SK-N-DZ (cell line): ENCODE measurements at regions not wholly inside any gene's neighbourhood (a gene's known extent, or its start where the extent isn't known, plus 50 kb on each side); places are given as distances from the start of the nearest gene placed in this dataset.

Source experiments
- DNase-seq: peaks from one replicate; pipeline ENCODE4 v3.0.0-alpha.2; 2015; ENCODE audit warnings: low spot score

GRCh38 chr13:107743983-107744382 is 471.4 kb downstream of the LIG4 start:
- peak; percentile 42 for DNase-seq

- no peak for DNase-seq
Measured at GRCh38 chr13:107743526-107743925, 471.8 kb downstream of the LIG4 start.

GRCh38 chr13:107743100-107743499 is 472.2 kb downstream of the LIG4 start:
- no peak for DNase-seq

- no peak for DNase-seq
Measured at GRCh38 chr13:107742544-107742943, 472.8 kb downstream of the LIG4 start.

- no peak for DNase-seq
Measured at GRCh38 chr13:107738004-107738403, 477.3 kb downstream of the LIG4 start.

GRCh38 chr13:107736731-107737130 is 478.6 kb downstream of the LIG4 start:
- no peak for DNase-seq

DNA sequence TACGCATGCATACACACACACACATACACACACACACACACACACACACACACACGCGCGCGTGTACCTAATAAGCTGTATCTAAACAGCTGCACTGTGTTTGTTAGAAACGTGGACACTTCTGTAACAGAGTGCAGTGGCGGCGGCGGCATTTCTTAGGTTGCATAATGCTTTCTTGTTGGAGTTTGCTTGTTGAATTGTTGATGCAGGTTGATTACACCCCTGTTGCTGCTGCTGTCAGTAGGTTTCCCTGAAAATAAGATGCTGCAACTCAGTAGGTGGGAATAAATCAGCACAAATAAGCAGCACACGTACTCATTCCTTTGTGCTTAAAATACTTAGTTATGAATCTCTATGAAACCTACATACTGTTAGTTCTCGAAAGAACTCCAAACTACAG is 479.2 kb downstream of the LIG4 start:
- no peak for DNase-seq

- DNase-seq, result no peak
Measured at GRCh38 chr13:107734891-107735625, 480.3 kb downstream of the LIG4 start.

DNA sequence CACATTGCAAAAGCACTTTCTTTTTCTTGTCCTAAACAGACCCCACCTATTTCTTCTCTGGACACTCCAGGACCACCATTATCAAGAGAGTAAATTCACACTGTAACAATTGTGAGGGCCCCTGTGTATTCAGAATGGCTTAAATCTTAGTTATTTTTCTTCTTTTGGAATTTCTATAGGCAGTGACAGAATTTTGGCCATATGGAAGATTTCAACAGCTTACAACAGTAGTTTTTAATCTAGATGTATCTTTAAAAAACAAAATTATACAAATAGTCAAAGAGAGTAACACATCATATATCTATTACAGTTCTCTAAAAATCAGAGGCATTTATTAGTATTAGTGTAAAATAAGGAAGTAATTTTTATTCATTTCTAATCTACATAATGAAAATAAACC is 482.1 kb downstream of the LIG4 start:
- no peak for DNase-seq

GRCh38 chr13:107730813-107731212 is 484.5 kb downstream of the LIG4 start:
- DNase-seq, result peak; percentile 27

- DNase-seq, result no peak
Measured at GRCh38 chr13:107721125-107721869, 494.0 kb downstream of the LIG4 start.

GRCh38 chr13:107716741-107717140 is 498.6 kb downstream of the LIG4 start:
- no peak for DNase-seq

GRCh38 chr13:107716241-107716640 is 499.1 kb downstream of the LIG4 start:
- no peak for DNase-seq

GRCh38 chr13:107715496-107715895 is 499.8 kb downstream of the LIG4 start:
- DNase-seq, result no peak

- no peak for DNase-seq
Measured at GRCh38 chr13:107713314-107713713, 502.0 kb downstream of the LIG4 start.

DNA sequence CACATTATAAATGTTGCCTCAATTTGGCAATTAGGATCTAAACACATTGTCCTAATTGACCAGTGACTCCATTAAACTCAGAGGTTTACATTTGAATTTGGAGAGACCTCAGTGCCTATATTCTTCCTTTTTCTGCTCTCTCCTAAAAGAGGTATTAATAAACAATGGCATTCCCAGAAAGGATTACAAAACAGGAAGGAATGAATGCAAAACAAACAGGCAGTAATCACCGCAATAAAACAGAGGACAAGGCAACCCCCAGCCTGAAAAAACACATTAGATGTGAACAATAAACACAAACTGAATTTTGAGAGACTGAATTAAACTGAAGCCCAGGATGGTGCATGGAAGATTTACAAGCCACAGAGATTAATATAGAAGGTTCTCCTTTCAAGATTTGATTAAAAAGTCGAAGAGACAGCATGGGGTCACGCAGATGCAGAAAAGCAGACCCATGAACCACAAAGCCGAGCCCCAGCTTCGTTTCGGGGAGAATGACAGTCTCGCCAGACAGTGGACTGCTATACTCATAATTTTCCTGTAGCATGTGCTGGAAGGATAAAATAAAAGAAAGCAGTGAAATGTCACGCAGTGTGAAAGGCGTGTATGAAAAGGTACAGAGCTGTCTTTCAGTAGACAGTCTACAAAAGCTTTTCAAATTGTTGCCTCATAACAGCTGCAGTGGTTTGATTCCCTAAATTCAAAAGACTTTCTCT is 503.0 kb downstream of the LIG4 start:
- no peak for DNase-seq

DNA sequence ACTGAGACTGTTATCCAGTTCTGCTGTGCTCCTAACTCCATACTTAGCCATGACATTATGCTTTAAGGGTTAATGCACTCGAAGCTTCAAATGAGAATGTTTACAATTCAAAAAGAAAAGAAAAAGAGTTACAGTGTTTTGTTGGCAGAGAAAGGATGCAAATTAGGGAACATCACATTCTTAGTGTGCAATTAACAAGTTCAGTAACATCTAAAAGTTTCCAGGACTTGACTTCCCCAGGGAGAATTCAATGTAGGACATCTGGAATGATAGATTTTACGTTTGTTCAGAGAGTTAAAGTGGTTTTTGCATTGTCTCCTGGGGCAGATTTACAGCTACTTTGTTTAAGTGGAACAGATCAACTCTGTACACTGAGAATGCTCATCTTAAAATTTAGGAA is 525.2 kb downstream of the LIG4 start:
- no peak for DNase-seq

DNA sequence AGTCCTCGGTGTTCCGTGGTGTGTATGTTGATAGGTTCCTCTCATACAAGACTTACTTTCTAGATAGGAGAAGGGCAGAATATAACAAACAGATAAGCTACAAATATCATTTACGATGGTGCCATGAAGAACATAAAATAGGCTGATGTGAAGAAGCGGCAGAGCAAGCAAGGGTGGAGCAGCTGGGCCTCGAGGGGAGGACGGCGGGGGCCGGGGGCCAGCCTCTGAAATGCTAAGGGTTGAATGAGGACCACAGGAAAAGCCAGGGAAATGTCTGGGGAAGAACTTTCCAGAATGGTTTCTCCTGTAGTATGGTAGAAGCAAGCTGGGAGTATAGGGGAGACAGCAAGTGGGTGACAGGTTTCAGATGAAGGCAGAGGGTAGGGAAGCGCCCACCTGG is 529.5 kb downstream of the LIG4 start:
- no peak for DNase-seq

GRCh38 chr13:107681600-107681999 is 533.7 kb downstream of the LIG4 start:
- peak; percentile 28 for DNase-seq

DNA sequence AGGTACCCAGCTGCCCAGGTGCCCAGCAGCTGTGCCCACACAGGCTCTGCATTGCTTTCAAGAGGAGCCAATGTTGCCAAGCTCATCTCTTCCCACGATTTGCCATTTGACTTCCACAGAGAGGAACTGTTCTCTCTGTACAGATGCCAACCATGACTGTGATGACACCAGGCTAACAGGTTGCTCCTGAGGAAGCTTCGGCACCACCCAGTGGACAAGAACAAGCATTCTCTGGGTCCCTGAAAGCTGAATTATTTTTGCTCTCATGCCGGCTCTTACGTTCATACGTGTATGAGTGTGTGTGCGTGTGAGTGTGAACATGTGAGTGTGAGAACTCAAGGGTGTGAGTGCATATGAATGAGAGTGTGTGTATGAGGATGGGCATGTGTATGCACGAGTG is 535.2 kb downstream of the LIG4 start:
- DNase-seq, result no peak

DNA sequence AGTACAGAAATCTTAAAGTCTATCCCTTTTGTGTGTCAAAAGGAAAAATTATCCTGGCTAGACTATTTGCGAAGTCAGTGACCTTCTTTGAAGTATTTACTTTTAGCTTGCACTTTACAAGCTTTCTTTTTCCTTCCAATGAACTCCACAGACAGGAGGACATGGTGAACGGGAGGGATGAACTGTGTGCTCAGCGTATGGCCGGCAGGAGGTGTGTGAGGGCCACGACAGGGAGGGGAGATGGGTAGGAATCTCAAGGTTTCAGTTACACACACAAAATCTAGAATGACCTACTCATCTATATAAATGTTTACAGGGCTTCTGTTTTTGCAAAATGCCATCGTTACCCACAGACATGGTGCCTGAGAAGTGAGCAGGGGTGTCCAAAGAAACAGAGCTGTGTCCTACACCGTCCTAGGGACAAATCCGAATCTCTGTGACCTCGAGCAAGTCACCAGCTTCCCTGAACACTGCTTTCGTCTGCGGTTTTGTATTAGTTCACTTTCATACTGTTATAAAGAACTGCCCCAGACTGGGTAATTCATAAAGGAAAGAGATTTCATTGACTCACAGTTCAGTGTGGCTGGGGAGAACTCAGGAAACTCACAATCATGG is 537.2 kb downstream of the LIG4 start:
- no peak for DNase-seq
